MCF 10A (cell line): ENCODE measurements at regions not wholly inside any gene's neighbourhood (a gene's known extent, or its start where the extent isn't known, plus 50 kb on each side); places are given as distances from the start of the nearest gene placed in this dataset.

Experiments
- BruUV-seq: library from RNA; stranded (reverse); fragments of 400-500 nt; replicated peaks from 2 replicates; lab custom pipeline; 2021; lab: Mats Ljungman, UMichigan
- CTCF ChIA-PET: fragments of 300-600 bp; sonication (Branson Sonifier 250); formaldehyde crosslinking; extraction: SDS; loops from one replicate; lab custom pipeline; 2021; ENCODE audit warnings: antibody characterized with exemption, inconsistent platforms; lab: Yijun Ruan, JAX
- POLR2A ChIA-PET: fragments of 300-600, 350-650 bp; sonication (Branson Sonifier 250); formaldehyde crosslinking; extraction: SDS; loops from one replicate; lab custom pipeline; 2020; ENCODE audit warnings: antibody characterized with exemption, inconsistent platforms; lab: Yijun Ruan, JAX
- DNase-seq: peaks from one replicate; pipeline ENCODE4 v3.0.0-alpha.2; 2018; ENCODE audit not compliant: unreplicated experiment
- H3K27ac Mint-ChIP-seq: one replicate; pipeline ENCODE4 v1.8.0; 2022; ENCODE audit warnings: mild to moderate bottlenecking, low read depth, mixed read lengths; ENCODE audit not compliant: unreplicated experiment
- H3K27me3 Mint-ChIP-seq: one replicate; pipeline ENCODE4 v1.8.0; 2022; ENCODE audit warnings: mixed read lengths; ENCODE audit not compliant: insufficient read depth, unreplicated experiment
- H3K36me3 Mint-ChIP-seq: one replicate; pipeline ENCODE4 v1.8.0; 2022; ENCODE audit warnings: mild to moderate bottlenecking, moderate library complexity, mixed read lengths; ENCODE audit not compliant: insufficient read depth, unreplicated experiment
- H3K4me1 Mint-ChIP-seq: one replicate; pipeline ENCODE4 v1.8.0; 2022; ENCODE audit warnings: mixed read lengths; ENCODE audit not compliant: insufficient read depth, unreplicated experiment
- H3K4me3 Mint-ChIP-seq: one replicate; pipeline ENCODE4 v1.8.0; 2022; ENCODE audit warnings: mild to moderate bottlenecking, moderate library complexity, mixed read lengths; ENCODE audit not compliant: unreplicated experiment
- H3K9me3 Mint-ChIP-seq: one replicate; pipeline ENCODE4 v1.8.0; 2022; ENCODE audit warnings: mixed read lengths; ENCODE audit not compliant: unreplicated experiment
- intact Hi-C: fragments of 100-400 bp; cut with micrococcal nuclease; formaldehyde crosslinking; loops from 2 replicates; pipeline ENCODE4 v1.14.1; 2022
- TF ChIP-seq, protein P1 (sequence below): fragments of 200-600 bp; IDR thresholded peaks from one replicate; pipeline ENCODE4 v1.8.0; 2022; ENCODE audit warnings: antibody characterized with exemption, mild to moderate bottlenecking; ENCODE audit not compliant: unreplicated experiment

DNA sequence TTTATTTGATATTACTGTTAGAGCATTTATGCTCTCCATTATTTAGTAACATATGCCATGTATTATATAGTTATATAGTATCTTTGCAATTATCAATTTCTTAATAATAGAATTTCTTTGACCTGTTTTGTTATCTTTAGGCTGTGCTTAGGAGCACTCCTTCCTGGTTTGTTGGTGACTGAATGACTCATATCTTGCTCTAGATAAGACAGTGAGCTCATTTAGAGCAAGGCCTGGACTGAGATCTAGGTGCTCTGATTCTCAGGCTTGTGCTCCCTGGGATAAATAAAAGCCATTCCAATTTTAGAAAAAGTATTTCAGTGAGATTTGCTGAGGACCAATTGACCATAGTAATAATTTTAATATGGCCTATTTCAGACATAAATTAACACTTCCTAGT lies 951.2 kb downstream of the FLRT2 start:
- CTCF ChIA-PET: interaction anchor here (1.2 kb wide), 1 partner anchor 20 kb away, joined by 3 read pairs; no protein-coding TSS in a partner anchor
- H3K9me3 Mint-ChIP-seq: no peaks in the 10 kb centered on the region
- H3K27me3 Mint-ChIP-seq: no peaks in the 10 kb centered on the region
- no peaks in the 10 kb centered on the region for H3K36me3 Mint-ChIP-seq
- TF ChIP-seq, protein P1, sequence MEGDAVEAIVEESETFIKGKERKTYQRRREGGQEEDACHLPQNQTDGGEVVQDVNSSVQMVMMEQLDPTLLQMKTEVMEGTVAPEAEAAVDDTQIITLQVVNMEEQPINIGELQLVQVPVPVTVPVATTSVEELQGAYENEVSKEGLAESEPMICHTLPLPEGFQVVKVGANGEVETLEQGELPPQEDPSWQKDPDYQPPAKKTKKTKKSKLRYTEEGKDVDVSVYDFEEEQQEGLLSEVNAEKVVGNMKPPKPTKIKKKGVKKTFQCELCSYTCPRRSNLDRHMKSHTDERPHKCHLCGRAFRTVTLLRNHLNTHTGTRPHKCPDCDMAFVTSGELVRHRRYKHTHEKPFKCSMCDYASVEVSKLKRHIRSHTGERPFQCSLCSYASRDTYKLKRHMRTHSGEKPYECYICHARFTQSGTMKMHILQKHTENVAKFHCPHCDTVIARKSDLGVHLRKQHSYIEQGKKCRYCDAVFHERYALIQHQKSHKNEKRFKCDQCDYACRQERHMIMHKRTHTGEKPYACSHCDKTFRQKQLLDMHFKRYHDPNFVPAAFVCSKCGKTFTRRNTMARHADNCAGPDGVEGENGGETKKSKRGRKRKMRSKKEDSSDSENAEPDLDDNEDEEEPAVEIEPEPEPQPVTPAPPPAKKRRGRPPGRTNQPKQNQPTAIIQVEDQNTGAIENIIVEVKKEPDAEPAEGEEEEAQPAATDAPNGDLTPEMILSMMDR: no peak
- intact Hi-C loops: no loop called here
- H3K27ac Mint-ChIP-seq: no peak overlapping the region
- POLR2A ChIA-PET: no interaction called here
- BruUV-seq: no TSS peak
- H3K4me3 Mint-ChIP-seq: no peak overlapping the region
- H3K4me1 Mint-ChIP-seq: no peaks in the 10 kb centered on the region
- peak; percentile 19 for DNase-seq

DNA sequence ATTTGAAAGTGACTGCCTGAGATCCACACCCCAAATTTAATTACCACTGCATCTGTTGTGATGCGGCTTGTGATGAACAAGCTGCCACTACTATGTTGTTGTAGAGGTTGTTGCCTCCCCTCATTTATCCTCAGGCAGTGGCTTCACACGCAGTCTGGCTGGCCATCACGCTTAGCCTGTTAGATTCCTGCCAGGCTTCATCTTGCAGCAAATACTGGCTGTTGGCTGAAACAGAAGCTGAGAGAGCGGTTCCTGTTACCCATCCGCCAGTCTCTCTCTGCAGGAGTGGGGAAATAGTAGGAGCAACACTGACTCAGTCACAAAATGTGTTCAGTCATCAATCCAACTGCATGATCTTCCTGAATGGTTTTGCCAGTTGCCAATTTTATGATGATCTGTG lies 934.4 kb downstream of the FLRT2 start:
- intact Hi-C loops: no loop called here
- CTCF ChIA-PET: interaction anchor here (0.7 to 1.6 kb wide), 2 partner anchors 9 to 12 kb away, joined by 3 to 4 read pairs; no protein-coding TSS in a partner anchor
- no peak for DNase-seq
- H3K4me1 Mint-ChIP-seq: no peaks in the 10 kb centered on the region
- H3K9me3 Mint-ChIP-seq: no peaks in the 10 kb centered on the region
- H3K27me3 Mint-ChIP-seq: no peaks in the 10 kb centered on the region
- POLR2A ChIA-PET: no interaction called here
- TF ChIP-seq, protein P1: no peak
- peaks cover 5% of the 10 kb centered on the region for H3K36me3 Mint-ChIP-seq
- H3K27ac Mint-ChIP-seq: no peak overlapping the region
- H3K4me3 Mint-ChIP-seq: no peak overlapping the region
- BruUV-seq: no TSS peak

DNA sequence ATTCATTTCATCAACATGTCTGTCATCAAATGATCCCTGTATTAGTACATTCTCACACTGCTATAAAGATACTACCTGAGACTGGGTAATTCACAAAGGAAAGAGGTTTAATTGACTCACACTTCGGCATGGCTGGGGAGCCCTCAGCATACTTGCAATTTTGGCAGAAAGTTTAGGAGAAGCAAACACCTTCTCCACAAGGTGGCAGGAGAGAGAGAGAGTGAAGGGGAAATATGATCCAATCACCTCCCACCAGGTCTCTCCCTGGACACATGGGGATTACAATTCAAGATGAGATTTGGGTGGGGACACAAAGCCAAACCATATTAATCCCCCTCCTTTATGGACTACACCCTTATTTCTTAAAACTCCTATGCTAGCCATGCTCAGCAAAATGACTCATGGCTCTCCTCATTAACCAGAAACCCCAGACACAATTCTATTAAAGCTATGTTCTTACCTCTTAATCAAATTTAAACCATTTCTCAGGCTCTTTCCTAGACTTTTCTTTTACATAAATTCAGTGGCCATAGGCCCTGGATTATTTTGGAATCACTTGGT lies 932.3 kb downstream of the FLRT2 start:
- CTCF ChIA-PET: interaction anchor here (0.7 to 1.5 kb wide), 8 partner anchors 8 to 586 kb away, joined by 3 to 7 read pairs (median 3); no protein-coding TSS in a partner anchor
- H3K4me1 Mint-ChIP-seq: no peaks in the 10 kb centered on the region
- no peak overlapping the region for H3K27ac Mint-ChIP-seq
- POLR2A ChIA-PET: no interaction called here
- no peaks in the 10 kb centered on the region for H3K27me3 Mint-ChIP-seq
- BruUV-seq: no TSS peak
- DNase-seq: peak; percentile 52
- H3K36me3 Mint-ChIP-seq: peaks cover 5% of the 10 kb centered on the region
- H3K9me3 Mint-ChIP-seq: no peaks in the 10 kb centered on the region
- intact Hi-C loops: no loop called here
- H3K4me3 Mint-ChIP-seq: no peak overlapping the region
- TF ChIP-seq, protein P1: peak; percentile 28

DNA sequence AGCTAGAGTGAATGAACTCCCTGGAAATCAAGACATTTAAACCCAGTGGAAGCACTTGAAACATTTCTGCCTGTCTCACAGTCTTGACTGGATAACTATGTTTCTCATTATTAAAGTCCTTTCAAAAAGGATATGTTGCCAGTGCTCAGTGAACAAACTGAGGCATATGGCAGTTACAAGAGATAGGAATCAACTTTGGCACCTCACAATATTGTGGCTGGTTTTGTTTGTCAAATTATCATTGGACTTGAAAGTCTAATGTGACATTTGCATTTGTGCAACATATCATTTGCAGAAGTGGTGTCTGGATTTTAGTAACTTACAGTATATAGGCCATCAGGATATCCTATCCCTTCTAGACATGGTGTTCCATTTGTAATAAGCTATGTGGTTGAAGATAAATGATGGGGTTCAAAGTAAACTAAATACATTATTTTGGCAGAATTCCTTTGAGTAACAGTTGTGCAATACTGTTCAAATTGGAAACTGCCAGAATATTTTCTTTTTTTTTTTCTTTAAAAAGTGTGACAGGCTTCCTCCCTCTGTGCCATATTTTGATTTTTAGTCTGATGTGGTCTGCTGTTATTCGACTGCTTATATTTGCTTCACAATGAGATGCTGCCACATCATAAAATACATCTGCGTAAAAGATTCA lies 927.7 kb downstream of the FLRT2 start:
- ChIA-PET POLR2A (no interaction called here), CTCF (interaction anchor here (0.7 kb wide), 2 partner anchors 45 to 1421 kb away, joined by 3 to 4 read pairs; no protein-coding TSS in a partner anchor)
- peaks cover 5% of the 10 kb centered on the region for H3K36me3 Mint-ChIP-seq
- H3K27ac Mint-ChIP-seq: no peak overlapping the region
- H3K4me1 Mint-ChIP-seq: no peaks in the 10 kb centered on the region
- no peaks in the 10 kb centered on the region for H3K27me3 Mint-ChIP-seq
- no TSS peak for BruUV-seq
- DNase-seq: no peak
- TF ChIP-seq, protein P1: no peak
- intact Hi-C loops: no loop called here
- H3K4me3 Mint-ChIP-seq: no peak overlapping the region
- no peaks in the 10 kb centered on the region for H3K9me3 Mint-ChIP-seq
